GM19452 (cell line): ENCODE measurements at regions not wholly inside any gene's neighbourhood (a gene's known extent, or its start where the extent isn't known, plus 50 kb on each side); places are given as distances from the start of the nearest gene placed in this dataset.

Source experiments
- ATAC-seq: cut with Tn5 transposase; IDR thresholded peaks from one replicate; pipeline ENCODE4 v1.9.1; 2021; ENCODE audit not compliant: unreplicated experiment

DNA sequence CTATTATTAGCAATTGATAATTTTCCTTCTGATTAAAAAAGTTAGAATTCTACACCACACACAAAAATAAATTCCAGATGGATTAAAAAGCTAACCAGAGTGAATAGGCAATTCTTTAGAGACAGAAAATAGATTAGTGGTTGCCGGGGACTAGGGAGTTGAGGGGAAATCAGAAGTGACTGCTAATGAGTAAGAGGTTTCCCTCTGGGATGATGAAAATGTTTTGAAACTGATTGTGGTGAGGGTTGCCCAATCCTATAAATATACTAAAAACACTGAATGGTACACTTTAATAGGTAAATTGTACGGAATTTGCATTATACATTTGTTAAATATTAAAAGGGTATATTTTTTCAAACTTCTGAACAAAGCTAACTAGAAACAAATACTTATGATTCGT is 214.9 kb downstream of the GPAM start:
- ATAC-seq = no peak

DNA sequence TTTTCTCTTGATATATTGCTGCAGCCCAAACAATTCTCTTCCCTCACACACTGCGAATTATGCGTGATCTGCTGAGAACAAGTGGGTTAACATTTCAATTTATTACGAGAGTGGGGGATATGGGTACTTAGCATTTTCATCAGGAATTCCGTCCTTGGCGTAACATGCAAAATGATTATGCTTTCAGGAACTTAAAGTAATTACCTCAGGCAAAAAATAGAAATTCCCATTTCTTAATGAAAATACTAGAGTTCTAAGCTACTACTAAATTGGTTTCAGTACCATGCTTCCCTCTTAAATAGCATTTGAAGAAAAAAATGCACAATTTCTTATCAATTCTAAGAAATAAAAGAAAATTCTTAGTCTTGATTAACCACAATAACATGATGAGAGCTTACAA is 213.5 kb downstream of the GPAM start:
- no peak for ATAC-seq

GRCh38 chr10:111972109-111972508 is 211.5 kb downstream of the GPAM start:
- no peak for ATAC-seq

DNA sequence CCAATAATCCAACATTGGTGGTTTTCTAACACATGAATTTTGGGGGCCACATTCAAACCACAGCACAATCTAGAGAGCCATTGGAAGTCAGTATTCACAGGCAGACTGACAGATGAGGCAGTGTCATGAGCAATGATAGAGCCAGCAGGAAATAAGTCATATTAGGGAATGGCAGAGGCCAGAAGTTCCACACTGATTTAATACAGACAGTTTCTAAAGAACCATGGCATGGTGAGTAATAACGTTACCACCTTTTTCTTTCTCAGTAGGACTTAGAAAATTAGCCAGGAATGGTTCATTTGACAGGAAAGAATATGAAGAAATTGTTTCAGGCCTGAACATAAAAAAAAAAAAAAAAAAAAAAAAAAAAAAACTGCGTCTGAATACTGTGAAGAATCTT is 210.3 kb downstream of the GPAM start:
- ATAC-seq = no peak

DNA sequence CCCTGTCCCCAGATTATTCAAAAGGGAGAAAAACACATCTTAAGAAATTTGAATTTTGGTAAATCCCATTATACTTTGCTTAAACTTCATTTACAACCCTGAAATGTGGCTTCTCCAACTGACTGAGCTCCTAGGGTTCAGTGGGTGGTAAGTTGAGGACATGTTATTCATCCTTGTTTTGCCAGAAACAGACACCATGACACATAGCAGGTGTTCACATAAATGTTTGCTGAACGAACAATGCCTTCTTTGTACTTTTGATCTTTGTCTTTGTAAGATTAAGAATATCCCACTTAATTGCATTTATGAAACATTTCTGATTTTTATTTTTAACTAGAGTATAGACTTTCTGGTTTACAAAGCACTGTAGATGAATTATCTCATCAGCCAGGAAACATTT is 209.7 kb downstream of the GPAM start:
- ATAC-seq = no peak

GRCh38 chr10:111974325-111974724 is 209.2 kb downstream of the GPAM start:
- ATAC-seq = no peak

DNA sequence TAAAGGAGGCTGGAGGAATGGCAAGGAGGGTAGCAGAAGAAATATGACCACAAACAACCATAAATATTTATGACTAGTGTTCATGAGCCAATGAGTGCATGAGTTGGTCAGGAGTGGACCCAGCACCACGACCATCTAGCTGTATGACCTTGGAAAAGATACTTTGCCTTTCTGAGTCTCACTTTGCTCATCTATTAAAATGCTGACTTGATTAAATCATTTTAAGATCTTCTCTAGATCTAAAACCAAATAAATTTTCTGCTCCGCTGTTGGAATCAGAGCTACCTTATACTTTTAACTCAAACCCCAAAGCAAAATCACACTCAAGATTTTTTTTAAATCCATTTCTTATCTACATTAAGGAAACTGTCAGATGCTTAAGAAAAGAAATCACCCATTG is 207.0 kb downstream of the GPAM start:
- ATAC-seq = no peak

DNA sequence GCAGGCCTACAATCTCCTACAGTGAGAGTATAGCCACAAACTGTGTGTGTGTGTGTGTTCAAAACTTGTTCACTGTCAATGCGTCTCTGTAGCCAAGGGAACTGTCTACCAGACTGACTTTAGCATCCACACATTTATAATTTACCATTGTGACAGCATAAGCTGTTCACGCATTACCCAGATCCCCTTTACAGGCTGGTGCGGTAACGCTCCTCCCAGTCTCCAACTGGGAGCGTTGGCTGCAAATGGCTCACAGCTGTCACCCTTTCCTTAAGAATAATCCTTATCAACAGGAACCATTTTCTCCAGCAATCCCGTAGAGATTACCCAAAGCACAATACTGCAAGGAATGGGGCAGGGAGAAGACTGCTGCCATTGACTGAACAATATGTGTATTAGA is 199.5 kb downstream of the GPAM start:
- no peak for ATAC-seq

DNA sequence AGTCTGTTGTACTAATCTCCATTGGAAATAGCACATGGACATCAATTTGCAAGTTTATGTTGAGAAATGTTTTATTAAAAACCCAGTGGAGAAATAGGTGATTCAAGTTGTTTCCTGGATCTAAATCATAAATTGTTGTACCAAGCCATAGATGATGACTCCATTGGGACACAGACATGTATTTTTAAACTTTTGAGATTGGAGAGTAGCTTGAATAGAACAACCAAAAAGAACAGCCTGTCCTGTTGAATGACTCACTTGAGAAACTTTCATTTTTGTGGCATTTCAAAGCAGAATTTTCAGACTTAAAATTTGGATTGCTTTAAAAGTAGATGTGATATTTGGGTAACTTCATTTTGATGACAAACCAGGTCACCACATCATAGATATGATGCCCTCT is 197.5 kb downstream of the GPAM start:
- no peak for ATAC-seq

- ATAC-seq = no peak
These were observed 194.9 kb downstream of the GPAM start for GRCh38 chr10:111988646-111989045.

- ATAC-seq = no peak
These were observed 194.2 kb downstream of the GPAM start for GRCh38 chr10:111989136-111989911.

GRCh38 chr10:111990734-111991133 is 192.8 kb downstream of the GPAM start:
- no peak for ATAC-seq

DNA sequence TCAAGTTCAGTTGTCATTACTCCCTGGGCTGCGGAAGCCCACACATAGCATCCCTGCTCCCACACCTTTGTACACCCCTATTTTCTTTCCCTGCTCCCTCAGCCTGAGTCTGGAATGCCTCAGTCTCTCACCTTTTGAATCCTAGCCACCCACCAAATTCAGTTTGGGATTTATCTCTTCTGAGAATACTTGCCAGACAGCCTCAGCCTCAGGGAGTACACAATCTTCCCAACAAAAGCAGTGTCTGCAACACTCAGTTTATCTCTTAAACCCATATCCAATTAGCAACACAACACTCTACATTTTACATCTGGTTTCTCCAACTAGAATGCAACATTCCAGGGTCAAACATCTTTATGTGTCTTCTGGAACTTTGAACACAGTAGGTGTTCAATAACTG is 190.2 kb downstream of the GPAM start:
- no peak for ATAC-seq

DNA sequence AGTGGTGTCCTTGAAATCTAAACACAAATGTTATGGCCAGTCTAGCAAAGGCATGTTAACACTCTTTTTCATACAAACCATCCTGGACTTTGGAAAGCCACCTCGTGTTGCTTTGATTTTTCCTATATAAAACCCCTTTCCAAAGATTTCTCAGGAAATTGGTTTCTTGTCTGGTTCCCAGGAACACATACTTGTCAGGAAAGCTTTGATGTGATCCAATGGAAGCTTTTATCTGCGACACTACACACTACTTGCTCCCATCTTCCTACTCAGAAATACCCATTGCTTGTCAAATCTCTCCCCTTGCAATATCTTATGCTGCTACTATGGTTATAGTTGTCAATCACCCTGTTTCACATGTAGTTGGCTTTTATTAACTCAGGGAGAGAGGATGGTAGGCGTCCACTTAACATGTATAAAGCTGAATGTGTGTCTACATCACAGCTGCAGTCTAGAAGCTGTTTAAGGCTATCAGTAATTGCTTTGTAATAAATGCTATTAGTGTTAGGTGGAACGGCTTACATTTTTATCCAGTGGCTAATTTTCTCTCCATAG is 189.6 kb downstream of the GPAM start:
- no peak for ATAC-seq

- ATAC-seq = peak; percentile 92
These were observed 187.5 kb downstream of the GPAM start for GRCh38 chr10:111996103-111996502.

- ATAC-seq = no peak
These were observed 184.8 kb downstream of the GPAM start for GRCh38 chr10:111998728-111999127.

GRCh38 chr10:111999205-111999914 is 184.2 kb downstream of the GPAM start:
- no peak for ATAC-seq

DNA sequence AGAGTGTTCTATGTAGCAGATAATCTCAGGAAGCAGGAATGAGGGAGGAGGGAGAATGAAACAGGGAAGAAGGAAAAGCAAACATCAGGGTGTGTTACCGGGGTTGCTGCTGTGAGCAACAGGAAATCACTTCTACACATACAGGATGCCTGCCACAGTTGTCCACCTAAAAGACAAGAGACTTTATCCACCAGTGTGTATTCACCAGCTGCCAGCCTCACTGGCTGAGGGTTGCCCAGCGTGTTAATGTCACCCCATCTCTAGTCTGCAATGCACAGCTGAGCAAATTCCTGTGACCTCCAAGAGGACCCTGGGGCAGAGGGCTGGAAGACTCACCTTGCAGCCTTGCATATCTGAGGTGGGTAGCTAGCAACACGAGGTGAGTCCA is 183.7 kb downstream of the GPAM start:
- ATAC-seq = no peak

GRCh38 chr10:112000466-112000865 is 183.1 kb downstream of the GPAM start:
- no peak for ATAC-seq

DNA sequence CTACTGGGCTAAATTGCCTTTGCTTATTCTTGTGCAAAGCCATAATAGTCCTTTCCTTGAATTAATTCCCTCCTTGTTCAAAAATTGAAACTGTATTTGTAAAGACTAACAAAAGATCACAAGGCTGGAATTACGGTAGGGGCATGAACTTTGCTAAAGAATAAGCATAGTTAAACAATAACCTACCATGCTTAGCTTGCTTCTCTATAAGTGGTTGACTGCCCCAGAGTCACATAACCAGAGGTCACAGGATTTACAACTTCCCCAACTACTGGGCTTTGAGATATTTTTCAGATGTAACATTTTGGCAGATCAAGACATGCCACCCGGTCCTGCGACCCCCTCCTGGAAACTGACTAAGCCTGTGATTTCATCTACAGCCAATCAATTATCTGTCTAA is 181.4 kb downstream of the GPAM start:
- no peak for ATAC-seq

GRCh38 chr10:112004075-112004474 is 179.5 kb downstream of the GPAM start:
- ATAC-seq = no peak

DNA sequence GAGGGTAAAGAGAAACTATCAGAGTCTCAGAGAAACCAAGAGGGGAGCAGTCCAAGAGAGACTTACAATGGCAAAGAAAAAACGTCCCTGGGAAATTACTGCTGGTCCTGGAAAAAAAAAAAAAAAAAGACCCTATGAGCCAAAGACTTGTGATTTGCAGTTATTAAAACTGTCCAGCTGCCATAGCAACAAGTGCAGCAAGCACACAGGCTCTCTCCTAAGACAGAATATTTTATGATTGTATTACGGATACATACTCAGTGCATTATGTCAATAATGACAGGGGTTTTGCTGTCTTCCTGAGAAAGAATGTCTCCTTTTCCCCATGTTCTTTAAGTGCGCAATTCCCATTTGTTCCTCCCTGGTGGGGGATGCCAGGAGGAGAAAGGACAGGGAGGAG is 178.5 kb downstream of the GPAM start:
- ATAC-seq = no peak
